GM18502 (cell line): ENCODE measurements at regions not wholly inside any gene's neighbourhood (a gene's known extent, or its start where the extent isn't known, plus 50 kb on each side); places are given as distances from the start of the nearest gene placed in this dataset.

Source experiments
- ATAC-seq: cut with Tn5 transposase; IDR thresholded peaks from one replicate; pipeline ENCODE4 v1.9.1; 2021; ENCODE audit warnings: mild to moderate bottlenecking; ENCODE audit not compliant: unreplicated experiment, poor library complexity

DNA sequence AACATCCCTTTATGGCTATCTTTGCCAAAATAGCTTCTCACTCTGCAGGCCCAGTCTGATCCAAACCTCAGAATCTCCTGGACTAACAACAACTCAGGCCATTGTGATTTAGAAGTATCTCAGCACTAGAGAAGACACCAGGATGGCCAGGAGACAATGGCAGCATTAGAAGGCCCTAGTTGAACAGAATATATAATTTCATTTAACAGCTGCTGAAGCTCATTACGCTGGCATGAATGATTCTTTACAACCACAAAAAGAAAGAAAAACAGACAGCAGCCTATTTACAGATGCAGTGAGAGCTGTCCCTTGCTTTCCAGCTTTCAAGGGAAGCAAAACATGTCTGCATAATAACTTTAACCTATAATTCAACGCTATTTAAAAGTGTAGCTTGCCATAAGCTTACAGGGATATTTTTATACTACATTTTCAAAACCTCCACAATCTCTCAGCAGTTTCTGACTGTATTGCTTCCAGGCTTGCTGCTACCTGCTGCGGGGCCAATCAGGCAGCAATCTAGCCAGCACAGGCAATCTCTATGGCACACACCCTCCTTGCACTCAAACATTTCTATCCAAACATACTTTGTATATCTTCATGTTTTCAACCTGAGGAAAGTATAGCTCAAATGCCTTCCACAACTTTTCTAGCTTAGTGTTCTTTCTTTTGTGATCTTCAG lies 107.3 kb downstream of the OGFRL1 start:
- ATAC-seq, result no peak

- peak; percentile 97 for ATAC-seq
These were observed 107.8 kb downstream of the OGFRL1 start for GRCh38 chr6:71396410-71396801.

GRCh38 chr6:71399279-71399678 lies 110.7 kb downstream of the OGFRL1 start:
- no peak for ATAC-seq

- ATAC-seq, result no peak
These were observed 112.2 kb downstream of the OGFRL1 start for GRCh38 chr6:71400852-71401251.

DNA sequence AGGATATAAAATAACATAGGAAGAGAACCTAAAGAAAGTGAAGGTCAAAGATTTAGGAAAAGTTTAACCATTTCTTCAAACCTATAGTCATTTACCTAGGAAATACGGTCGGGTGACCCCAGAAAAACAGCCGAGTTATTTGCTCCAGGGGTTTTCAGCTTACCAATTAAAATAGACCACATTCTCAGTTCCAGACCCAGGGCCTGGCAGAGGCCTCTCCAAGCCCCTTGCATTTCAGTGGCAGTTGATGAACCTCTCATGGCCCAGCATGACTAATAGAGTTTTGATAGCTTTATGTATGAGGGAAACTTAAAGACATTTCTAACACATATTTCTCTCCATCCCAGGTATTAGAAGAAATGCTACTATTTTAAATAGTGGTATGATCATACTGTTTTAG lies 113.5 kb downstream of the OGFRL1 start:
- no peak for ATAC-seq

DNA sequence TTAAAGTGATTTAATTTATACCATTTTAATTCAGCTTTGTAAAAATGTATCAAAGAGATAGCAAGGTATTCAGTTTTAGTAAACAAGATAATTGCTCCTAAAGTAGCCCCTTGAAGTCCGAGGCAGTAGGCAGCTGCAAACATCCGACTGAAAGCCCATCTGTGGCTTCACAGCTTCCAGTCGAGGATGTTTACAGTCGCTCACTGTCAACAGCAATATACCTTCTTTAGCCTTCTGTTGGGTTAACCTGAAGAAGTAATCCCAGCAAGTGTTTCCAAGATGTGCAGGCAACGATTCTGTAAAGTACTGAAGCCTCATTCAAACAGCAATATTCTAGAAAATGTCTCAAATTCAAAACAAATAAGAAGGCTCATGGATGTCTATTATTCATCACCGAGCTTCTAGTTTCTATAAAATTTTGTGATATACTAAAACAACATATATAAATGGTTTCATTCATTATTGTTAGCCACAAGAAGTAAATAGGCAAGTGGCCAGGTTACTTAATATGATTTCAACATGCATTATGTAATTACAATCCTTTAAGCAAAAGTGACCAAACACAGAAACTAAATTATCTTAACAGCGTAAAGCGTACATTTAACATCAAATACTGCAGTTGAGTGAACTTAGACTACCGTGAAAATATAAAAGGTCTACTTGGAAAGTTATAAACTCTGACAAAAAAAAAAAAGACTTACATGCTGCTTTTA lies 115.0 kb downstream of the OGFRL1 start:
- ATAC-seq, result no peak

DNA sequence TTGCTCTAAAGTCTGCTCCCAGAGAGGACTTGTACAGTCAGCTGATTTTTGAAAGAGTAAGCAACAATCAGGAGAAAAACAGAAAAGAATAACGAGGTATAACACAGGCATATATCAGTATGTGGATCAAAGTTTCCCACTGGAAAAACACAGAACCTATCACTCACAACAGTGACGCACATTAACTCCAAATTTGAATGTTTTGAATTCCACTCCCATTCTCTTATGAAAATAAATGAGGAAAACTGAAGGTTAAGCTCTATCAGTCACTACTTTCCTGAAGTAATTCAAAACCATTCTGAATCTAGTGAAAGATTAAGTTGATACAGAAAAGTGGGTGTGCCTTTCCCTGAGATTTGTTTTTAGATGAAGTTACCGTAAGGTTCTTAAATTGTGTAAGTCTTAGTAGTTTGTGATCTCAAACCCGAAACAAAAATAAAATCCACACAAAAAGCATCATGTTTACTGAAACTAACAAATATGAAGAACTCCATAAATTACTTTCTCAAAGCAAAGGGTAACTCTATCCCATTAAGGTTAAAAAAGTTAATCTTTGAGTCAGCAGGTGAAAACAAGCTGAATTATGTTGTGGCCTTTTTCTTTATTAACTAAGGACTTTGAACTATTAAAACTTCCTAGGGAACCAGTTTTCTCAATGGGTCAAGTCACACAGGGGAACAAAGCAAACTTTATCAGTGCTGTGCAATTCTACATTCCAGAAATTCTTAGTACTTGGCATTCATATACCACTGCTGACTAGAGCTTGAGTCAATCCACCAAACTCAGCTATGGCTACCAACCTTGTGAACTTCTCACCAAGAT lies 115.7 kb downstream of the OGFRL1 start:
- no peak for ATAC-seq

DNA sequence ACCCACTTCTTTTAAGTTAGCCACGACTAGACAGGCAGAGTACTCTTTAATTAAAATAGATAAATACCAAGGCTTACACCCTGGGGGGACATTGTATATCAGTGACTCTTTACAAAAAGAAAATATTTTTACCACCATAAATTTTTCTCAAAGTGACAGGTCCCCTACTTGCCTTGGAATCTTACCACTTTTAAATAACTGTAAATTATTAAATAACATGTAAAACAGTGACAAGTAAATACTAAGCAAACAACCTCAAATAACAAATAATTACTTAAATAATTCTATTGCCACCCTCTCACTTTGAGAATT lies 116.3 kb downstream of the OGFRL1 start:
- ATAC-seq, result no peak

DNA sequence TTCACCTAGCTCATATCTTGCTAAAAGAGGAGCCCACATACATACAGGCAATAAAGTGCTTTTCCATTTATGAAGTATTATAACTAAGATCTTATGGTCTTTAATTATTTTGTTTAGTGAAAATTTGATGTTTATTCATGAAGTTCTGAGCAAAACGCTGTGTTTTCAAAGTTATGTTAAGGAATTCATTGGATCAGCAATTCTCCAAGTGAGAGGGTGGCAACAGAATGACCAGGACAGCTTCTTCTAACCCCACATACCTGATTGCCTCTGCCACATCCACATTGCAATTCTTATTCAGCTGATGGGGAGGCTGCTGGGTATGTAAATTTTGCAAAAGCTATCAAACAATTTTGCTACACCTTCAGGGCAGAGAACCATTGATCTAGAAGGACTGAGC lies 116.8 kb downstream of the OGFRL1 start:
- ATAC-seq, result no peak

GRCh38 chr6:71406865-71407860 lies 118.6 kb downstream of the OGFRL1 start:
- no peak for ATAC-seq

- ATAC-seq, result no peak
These were observed 120.4 kb downstream of the OGFRL1 start for GRCh38 chr6:71408787-71409723.

- no peak for ATAC-seq
These were observed 121.6 kb downstream of the OGFRL1 start for GRCh38 chr6:71410164-71410566.

GRCh38 chr6:71410681-71411080 lies 122.1 kb downstream of the OGFRL1 start:
- no peak for ATAC-seq

- no peak for ATAC-seq
These were observed 123.3 kb downstream of the OGFRL1 start for GRCh38 chr6:71411882-71412281.

GRCh38 chr6:71412559-71413140 lies 124.0 kb downstream of the OGFRL1 start:
- no peak for ATAC-seq

DNA sequence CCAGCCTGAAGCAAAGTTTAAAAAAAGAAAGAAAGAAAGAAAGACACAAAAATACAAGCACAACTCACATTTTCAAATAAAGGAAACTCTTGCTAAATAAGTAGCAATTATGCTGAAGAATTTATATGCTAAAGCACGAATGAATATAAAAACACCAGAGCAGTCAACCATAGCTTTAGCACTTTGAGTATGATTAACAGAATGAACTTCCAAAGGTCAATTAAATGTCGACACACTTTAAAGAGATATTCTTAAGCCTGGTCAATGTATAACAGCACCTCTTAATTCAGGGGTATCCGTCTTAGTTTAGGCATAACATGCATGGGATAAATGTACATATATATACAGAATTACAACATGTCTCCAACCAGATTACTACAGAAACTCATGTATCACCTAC lies 125.9 kb downstream of the OGFRL1 start:
- no peak for ATAC-seq

DNA sequence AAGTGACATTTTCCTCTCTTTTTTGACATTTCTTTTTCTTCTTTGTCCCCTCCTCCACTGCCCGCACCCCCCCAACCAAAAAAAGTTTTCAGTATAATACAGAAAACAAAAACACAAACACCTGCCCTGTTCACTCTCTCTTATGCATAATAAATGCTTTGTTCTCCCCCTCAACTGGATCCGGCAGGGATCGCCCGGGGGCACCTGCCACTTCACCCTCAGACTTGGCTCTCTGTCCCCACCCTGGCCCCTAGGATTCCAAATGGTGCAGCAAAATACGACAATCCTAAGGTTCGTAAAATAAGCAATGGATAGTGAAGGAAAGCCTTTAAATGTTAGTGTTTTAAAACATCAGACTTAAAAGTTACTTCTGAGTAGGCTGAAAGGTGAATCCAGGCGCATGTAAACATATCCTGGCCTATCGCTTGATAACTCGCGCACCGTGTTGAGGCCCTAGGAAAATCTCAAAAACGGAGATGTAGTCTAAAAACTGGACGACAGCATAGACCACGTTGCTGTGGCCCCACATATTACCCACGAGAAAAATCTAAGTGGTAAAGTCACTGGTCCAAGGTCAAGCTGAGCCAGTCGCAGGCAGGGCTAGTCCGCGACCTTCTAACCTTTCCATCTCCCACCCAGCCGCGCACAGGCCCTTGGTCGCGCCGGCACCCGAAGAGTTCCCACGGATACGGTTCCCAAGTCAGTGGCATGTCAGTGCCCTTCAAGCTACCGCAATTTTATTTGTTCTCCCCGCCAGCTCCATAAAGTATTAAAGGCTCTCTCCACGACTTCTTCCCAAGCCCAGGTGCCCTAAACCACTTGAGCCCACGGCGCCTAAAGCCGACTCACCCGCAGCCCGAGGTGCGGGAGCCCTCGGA lies 130.8 kb downstream of the OGFRL1 start:
- ATAC-seq, result no peak
